Natural killer cell treated with Interleukin-12 subunit alpha and Interleukin-12 subunit beta and Interleukin-15 and Interleukin-18, amount 100 ng/mL, for 72 hours (primary cell): ENCODE measurements at regions not wholly inside any gene's neighbourhood (a gene's known extent, or its start where the extent isn't known, plus 50 kb on each side); places are given as distances from the start of the nearest gene placed in this dataset.
A peak's percentile ranks its signal among the peaks of the same experiment; 100 is the strongest.
"Not testable (repeated sequence)": the region's sequence is repeated elsewhere in the genome, so short reads cannot be mapped to it uniquely, and the experiment has no call there.

ENCODE experiments used
- ATAC-seq, 2 donors: fragments of 150-1000 bp; cut with Tn5 transposase in 1 of 2; sonication (Bioruptor Pico), chemical (Tn5 transposase) in 1 of 2; 2 replicates each; pipeline ENCODE4 v1.10.0; 2021
- DNase-seq: peaks from one replicate; pipeline ENCODE4 v3.0.0; 2022; ENCODE audit warnings: low spot score
- H3K27ac Mint-ChIP-seq, 2 donors: 1 replicate in 1 of 2; 2 replicates in 1 of 2; pipeline ENCODE4 v1.8.0; 2022; ENCODE audit warnings: mixed read lengths in 2 of 2, mild to moderate bottlenecking in 1 of 2, moderate library complexity in 1 of 2
- H3K27me3 Mint-ChIP-seq, 2 donors: 1 replicate in 1 of 2; 2 replicates in 1 of 2; pipeline ENCODE4 v1.8.0; 2022; ENCODE audit warnings: mixed read lengths in 2 of 2
- H3K36me3 Mint-ChIP-seq: one replicate; pipeline ENCODE4 v1.8.0; 2022; ENCODE audit warnings: mixed read lengths
- H3K4me1 Mint-ChIP-seq, 2 donors: 1 replicate in 1 of 2; 2 replicates in 1 of 2; pipeline ENCODE4 v1.8.0; 2022; ENCODE audit warnings: low read depth in 2 of 2, mixed read lengths in 2 of 2, mild to moderate bottlenecking in 1 of 2
- H3K4me3 Mint-ChIP-seq: one replicate; pipeline ENCODE4 v1.8.0; 2022; ENCODE audit warnings: mixed read lengths
- H3K9me3 Mint-ChIP-seq: 2 replicates; pipeline ENCODE4 v1.8.0; 2022; ENCODE audit warnings: mixed read lengths

DNA sequence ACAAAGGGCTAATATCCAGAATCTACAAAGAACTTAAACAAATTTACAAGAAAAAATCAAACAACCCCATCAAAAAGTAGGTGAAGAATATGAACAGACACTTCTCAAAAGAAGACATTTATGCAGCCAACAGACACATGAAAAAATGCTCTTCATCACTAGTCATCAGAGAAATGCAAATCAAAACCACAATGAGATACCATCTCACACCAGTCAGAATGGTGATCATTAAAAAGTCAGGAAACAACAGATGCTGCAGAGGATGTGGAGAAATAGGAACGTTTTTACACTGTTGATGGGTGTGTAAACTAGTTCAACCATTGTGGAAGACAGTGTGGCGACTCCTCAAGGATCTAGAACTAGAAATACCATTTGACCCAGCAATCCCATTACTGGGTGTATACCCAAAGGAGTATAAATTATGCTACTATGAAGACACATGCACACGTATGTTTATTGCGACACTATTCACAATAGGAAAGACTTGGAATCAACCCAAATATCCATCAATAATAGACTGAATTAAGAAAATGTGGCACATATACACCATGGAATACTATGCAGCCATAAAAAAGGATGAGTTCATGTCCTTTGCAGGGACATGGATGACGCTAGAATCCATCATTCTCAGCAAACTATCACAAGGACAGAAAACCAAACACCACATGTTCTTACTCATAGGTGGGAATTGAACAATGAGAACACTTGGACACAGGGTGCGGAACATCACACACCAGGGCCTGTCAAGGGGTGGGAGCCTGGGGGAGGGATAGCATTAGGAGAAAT, 241.5 kb downstream of the KCNRG start:
- Mint-ChIP-seq H3K4me3 (peak overlapping the region; percentile 84), H3K4me1 (peaks cover 70 to 73% of the 10 kb centered on the region in 2 donors), H3K36me3 (peaks cover 19% of the 10 kb centered on the region), H3K27ac (peak overlapping the region; percentile 89 to 95)
- H3K27me3 Mint-ChIP-seq, DNase-seq, ATAC-seq, H3K9me3 Mint-ChIP-seq: not testable (repeated sequence)

DNA sequence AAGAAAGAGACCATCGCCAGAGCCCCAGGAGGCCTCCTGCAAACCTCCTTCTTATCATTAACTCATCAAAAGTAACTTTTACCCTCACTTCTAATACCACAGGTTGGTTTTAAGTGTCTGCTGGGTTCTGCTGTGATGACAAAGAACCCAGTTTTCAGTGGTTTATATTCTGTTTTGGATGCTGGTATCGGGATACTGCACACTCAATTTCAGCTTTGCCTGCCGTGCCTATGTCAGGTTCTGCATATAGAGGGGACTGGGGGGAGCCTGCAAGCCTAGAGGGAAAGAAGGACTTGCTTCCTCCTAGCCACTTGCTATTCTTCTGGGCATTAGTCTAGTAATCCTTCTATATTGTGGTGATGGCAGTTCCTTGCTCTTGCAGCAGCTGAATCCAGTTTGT, 242.4 kb downstream of the KCNRG start:
- Mint-ChIP-seq H3K4me3 (peak overlapping the region; percentile 84), H3K27me3 (no peaks in the 10 kb centered on the region), H3K27ac (peak overlapping the region; percentile 89 to 95), H3K9me3 (peaks cover 2% of the 10 kb centered on the region), H3K36me3 (peaks cover 10% of the 10 kb centered on the region), H3K4me1 (peaks cover 61 to 64% of the 10 kb centered on the region in 2 donors)
- DNase-seq (no peak), ATAC-seq (peak in 1 of 2 donors; percentile 80)

DNA sequence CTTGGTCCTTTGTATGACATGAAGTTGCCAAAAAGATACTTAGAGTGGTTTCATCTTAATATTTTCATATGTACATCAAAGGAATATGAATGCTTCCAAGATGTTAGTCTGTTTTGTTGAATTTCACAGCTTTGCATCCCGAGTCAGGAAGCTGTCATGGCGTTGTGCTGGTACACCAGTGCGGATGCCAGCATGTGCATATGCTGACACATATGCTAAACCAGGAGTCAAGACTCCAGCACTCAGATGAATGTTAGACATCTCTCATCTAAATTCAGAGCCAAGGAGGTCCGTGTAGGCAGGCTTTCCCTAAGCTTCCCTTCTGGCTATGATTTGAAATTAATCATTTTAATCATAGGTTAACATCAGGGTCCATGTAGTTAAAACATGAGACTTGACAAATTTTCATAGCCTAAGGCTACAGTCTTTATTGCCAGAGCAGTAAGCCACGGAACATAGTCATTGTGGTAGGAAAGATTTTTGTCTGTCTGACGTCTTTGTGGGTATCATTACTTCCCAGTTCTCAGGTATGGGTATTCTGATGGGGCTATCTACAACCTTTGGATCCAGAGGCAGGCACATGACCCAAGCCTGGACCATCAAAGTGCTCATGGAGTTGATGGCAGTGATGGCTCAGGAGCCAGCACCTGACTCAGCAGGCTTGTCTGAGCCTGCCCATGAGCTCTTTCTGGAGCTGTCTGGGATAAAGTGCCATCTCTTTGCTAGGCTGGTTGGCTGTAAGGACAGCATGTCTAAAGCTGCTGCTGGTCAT, 246.1 kb downstream of the KCNRG start:
- ATAC-seq (no peak), DNase-seq (no peak)
- no peaks in the 10 kb centered on the region for H3K9me3 Mint-ChIP-seq
- H3K27ac Mint-ChIP-seq, result peak overlapping the region in 1 of 2 donors; percentile 71
- peaks cover 48 to 51% of the 10 kb centered on the region in 2 donors for H3K4me1 Mint-ChIP-seq
- peaks cover 0 to 2% of the 10 kb centered on the region in 2 donors for H3K27me3 Mint-ChIP-seq
- H3K4me3 Mint-ChIP-seq, result no peak overlapping the region
- H3K36me3 Mint-ChIP-seq, result peaks cover 7% of the 10 kb centered on the region

DNA sequence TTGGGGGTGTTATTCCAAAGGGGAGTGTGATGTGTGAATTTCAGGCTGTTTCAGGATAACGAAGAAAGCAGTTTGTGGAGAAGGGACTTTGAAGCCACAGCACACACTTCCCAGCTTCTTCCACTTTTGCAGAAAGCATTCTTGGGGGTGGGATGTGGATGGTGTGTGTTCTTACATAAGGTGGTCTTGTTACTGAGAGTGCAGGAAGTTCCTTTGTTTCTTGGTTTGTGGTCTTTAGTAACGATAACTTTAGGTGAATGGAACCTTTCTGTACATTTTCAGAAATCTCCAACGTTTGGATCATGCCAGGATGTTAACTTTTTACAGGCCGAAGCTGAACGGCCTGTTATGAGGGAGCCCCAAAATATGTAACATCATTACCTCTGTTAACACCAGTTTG, 251.8 kb downstream of the KCNRG start:
- DNase-seq, result no peak
- no peak for ATAC-seq
- H3K27ac Mint-ChIP-seq, result peak overlapping the region in 1 of 2 donors; percentile 78

DNA sequence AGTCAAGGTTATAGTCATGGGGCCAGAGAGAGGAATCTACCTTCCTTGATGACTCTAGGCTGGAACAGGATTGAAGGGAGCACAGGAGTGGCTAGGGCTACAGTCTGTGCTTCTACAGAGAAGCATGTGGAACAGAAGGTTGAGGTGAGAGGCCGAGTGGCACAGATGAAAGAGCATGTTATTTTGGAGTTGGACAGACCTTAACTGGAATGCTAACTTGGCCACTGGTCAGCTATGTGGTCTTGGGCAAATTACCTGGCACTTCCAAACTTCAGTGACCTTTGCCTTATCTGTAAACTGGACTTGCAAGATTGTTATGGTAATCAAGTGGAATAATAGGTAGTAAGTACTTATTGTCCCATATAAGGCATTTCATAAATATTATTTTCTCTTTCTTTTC, 252.7 kb downstream of the KCNRG start:
- peaks cover 5% of the 10 kb centered on the region for H3K9me3 Mint-ChIP-seq
- no peak overlapping the region for H3K27ac Mint-ChIP-seq
- ATAC-seq (no peak), DNase-seq (no peak)
- peaks cover 0 to 7% of the 10 kb centered on the region in 2 donors for H3K27me3 Mint-ChIP-seq
- no peak overlapping the region for H3K4me3 Mint-ChIP-seq
- peaks cover 11% of the 10 kb centered on the region for H3K36me3 Mint-ChIP-seq
- H3K4me1 Mint-ChIP-seq, result peaks cover 12 to 27% of the 10 kb centered on the region in 2 donors

More for the DNA sequence above, 251.8 kb downstream of the KCNRG start:
- H3K9me3 Mint-ChIP-seq, result peaks cover 3% of the 10 kb centered on the region
- H3K4me1 Mint-ChIP-seq, result peaks cover 8 to 22% of the 10 kb centered on the region in 2 donors
- no peak overlapping the region for H3K4me3 Mint-ChIP-seq
- H3K36me3 Mint-ChIP-seq, result peaks cover 6% of the 10 kb centered on the region
- peaks cover 0 to 7% of the 10 kb centered on the region in 2 donors for H3K27me3 Mint-ChIP-seq

DNA sequence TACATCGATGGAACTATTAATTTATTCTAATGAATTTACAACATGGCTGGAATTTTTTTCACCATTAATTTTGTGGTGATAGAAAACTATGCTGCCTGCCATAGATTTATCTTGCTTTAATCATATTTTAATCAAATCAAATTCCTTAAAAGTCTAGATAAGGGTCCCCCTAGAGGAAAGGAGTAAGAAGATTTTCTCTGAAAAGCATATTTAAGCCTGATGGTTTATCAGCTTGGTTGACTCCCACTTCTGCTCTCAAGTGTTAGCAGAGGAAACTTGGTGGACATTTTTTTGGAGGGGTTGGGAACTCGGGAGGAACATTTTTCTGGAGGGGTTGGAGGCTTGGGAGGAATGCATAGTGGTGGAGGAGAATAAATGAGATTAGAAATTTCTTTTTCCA, 253.3 kb downstream of the KCNRG start:
- H3K9me3 Mint-ChIP-seq, result peaks cover 5% of the 10 kb centered on the region
- ATAC-seq, result no peak
- no peak for DNase-seq
- no peak overlapping the region for H3K4me3 Mint-ChIP-seq
- H3K4me1 Mint-ChIP-seq, result peaks cover 7 to 23% of the 10 kb centered on the region in 2 donors
- H3K36me3 Mint-ChIP-seq, result peaks cover 11% of the 10 kb centered on the region
- H3K27ac Mint-ChIP-seq, result no peak overlapping the region
- peaks cover 0 to 4% of the 10 kb centered on the region in 2 donors for H3K27me3 Mint-ChIP-seq

DNA sequence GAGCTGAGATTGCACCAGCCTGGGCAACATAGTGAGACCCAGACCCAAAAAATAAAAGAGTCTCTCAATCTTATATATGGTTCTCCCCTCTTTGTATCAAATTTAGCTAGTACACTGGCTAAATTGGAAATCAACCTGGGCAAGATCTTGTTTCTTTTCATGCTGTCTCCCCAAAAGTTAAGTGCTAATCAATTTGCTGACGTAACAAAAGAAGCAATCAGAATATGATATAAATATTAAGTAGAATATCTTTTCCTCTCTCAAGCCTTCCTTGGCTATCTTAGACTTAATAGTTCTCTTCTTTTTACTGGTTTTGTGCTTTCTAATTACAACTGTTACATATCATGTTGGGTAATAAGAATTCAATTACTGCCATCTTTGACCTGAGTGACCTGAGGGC, 258.9 kb downstream of the KCNRG start:
- Mint-ChIP-seq H3K4me3 (no peak overlapping the region), H3K9me3 (peaks cover 11% of the 10 kb centered on the region), H3K27ac (no peak overlapping the region), H3K36me3 (peaks cover 17% of the 10 kb centered on the region), H3K4me1 (peaks cover 11 to 29% of the 10 kb centered on the region in 2 donors), H3K27me3 (peaks cover 0 to 6% of the 10 kb centered on the region in 2 donors)
- no peak for DNase-seq
- no peak for ATAC-seq

DNA sequence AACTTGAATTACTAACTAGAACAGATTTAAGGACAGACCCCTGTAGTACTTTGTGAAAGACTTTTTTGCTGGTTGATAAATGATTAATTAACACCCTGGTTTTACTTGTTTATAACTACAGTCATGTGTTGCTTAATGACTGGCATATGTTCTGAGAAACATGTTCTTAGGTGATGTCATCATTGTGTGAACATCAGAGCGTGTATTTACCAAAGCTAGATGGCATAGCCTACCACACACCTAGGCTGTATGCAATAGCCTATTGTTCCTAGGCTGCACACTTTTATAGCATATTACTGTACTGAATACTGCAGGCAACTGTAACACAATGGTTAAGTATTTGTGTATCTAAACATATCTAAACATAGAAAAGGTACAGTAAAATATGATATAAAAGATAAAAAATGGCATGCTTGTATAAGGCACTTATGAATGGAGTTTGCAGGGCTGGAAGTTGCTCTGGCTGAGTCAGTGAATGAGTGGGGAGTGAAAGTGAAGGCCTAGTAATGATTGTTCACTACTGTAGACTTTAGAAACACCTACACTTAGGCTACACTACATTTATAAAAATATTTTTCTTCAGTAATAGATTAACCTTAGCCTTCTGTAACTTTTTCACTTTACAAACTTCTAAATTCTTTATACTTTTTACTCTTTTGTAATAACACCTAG, 260.3 kb downstream of the KCNRG start:
- Mint-ChIP-seq H3K4me3 (no peak overlapping the region), H3K4me1 (peaks cover 17 to 28% of the 10 kb centered on the region in 2 donors), H3K27me3 (peaks cover 0 to 10% of the 10 kb centered on the region in 2 donors), H3K36me3 (peaks cover 17% of the 10 kb centered on the region), H3K27ac (peak overlapping the region; percentile 32 to 34), H3K9me3 (peaks cover 11% of the 10 kb centered on the region)
- DNase-seq (no peak), ATAC-seq (peak; percentile 89 to 90)

DNA sequence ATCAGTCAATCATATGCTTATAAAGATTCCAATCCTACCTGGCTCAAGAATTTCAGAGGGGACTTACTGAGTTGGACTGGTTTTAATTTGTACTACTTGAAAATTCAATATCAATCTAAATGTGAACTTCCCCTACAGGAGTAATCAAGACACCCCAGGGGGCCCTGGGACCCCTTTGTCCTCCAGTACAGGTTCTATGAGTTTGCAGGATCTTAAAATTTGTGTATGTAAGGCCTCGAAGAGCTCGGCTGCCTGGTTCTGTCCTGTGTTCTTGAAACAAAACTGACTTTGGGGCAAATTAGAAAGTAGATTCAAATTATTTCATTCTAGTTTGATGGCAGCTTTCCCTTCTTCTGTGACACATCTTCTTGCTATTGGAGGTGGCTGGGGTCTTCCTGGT, 261.3 kb downstream of the KCNRG start:
- Mint-ChIP-seq H3K27me3 (peaks cover 0 to 6% of the 10 kb centered on the region in 2 donors), H3K9me3 (peaks cover 8% of the 10 kb centered on the region), H3K4me3 (no peak overlapping the region)

DNA sequence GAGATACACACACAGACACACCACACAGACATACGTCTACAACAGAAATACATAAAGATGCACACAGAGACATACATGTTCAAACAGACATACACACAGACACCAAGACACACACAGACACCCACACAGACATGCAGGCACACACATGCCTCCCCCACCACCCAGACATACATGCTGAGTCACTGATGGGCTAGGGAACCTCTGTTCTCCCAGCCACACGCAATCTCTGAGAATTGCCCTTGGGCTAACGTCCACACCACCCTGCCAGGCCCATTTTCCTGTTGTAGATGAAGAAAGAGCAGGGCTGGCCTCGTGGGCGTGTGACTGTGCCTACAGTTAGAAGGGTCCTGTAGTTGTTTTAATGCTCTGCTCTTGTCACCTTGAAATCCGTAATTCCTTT, 261.9 kb downstream of the KCNRG start:
- H3K4me1 Mint-ChIP-seq, result peaks cover 17 to 22% of the 10 kb centered on the region in 2 donors
- peaks cover 7% of the 10 kb centered on the region for H3K9me3 Mint-ChIP-seq
- peak overlapping the region in 1 of 2 donors; percentile 23 for H3K27ac Mint-ChIP-seq
- DNase-seq (no peak), ATAC-seq (no peak)
- no peak overlapping the region for H3K4me3 Mint-ChIP-seq
- peaks cover 14% of the 10 kb centered on the region for H3K36me3 Mint-ChIP-seq
- H3K27me3 Mint-ChIP-seq, result peaks cover 0 to 6% of the 10 kb centered on the region in 2 donors

More for the DNA sequence above, 261.3 kb downstream of the KCNRG start:
- H3K4me1 Mint-ChIP-seq, result peaks cover 17 to 23% of the 10 kb centered on the region in 2 donors
- H3K36me3 Mint-ChIP-seq, result peaks cover 12% of the 10 kb centered on the region
- ATAC-seq, result no peak
- no peak for DNase-seq
- peak overlapping the region in 1 of 2 donors; percentile 23 for H3K27ac Mint-ChIP-seq

DNA sequence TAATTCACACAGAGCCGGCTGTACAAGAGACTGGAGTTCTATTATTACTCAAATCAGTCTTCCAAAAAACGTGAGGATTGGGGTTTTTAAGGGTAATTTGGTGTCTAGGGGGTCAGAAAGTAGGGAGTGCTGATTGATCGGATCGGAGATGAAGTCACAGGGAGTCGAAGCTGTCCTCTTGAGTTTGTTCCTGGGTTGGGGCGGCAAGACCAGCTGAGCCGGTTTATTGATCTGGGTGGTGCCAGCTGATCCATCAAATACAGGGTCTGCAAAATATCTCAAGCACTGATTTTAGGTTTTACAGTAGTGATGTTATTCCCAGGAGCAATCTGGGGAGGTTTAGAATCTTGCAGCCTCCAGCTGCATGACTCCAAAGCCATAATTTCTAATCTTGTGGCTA, 262.7 kb downstream of the KCNRG start:
- no peak for DNase-seq

DNA sequence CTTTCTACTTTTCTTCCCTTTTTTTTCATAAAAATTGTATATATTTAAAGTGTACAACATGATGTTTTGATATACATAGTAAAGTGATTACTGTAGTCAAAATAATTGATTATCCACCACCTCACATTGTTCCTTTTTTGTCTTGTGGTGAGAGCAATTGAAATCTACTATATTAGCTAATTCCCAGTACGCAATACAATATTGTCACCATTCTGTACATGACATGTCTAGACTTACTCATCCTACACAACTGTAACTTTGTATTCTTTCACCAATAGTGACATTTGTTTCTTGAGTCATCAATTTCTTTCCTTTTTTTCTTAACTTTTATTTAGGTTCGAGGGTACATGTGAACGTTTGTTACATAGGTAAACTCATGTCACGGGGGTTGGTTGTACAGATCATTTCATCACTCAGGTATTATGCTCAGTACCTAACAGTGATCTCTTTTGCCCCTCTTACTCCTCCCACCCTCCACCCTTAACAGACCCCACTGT, 265.2 kb downstream of the KCNRG start:
- peaks cover 0 to 6% of the 10 kb centered on the region in 2 donors for H3K27me3 Mint-ChIP-seq
- no peak for ATAC-seq
- H3K4me3 Mint-ChIP-seq, result no peak overlapping the region
- no peak for DNase-seq
- peaks cover 22% of the 10 kb centered on the region for H3K36me3 Mint-ChIP-seq
- peak overlapping the region in 1 of 2 donors; percentile 65 for H3K27ac Mint-ChIP-seq
- H3K9me3 Mint-ChIP-seq, result peaks cover 11% of the 10 kb centered on the region
- H3K4me1 Mint-ChIP-seq, result peaks cover 39 to 42% of the 10 kb centered on the region in 2 donors

More for the DNA sequence above, 262.7 kb downstream of the KCNRG start:
- Mint-ChIP-seq H3K27me3 (peaks cover 0 to 6% of the 10 kb centered on the region in 2 donors), H3K4me3 (no peak overlapping the region), H3K27ac (peak overlapping the region in 1 of 2 donors; percentile 66), H3K36me3 (peaks cover 16% of the 10 kb centered on the region), H3K4me1 (peaks cover 20 to 23% of the 10 kb centered on the region in 2 donors), H3K9me3 (peaks cover 9% of the 10 kb centered on the region)
- no peak for ATAC-seq

DNA sequence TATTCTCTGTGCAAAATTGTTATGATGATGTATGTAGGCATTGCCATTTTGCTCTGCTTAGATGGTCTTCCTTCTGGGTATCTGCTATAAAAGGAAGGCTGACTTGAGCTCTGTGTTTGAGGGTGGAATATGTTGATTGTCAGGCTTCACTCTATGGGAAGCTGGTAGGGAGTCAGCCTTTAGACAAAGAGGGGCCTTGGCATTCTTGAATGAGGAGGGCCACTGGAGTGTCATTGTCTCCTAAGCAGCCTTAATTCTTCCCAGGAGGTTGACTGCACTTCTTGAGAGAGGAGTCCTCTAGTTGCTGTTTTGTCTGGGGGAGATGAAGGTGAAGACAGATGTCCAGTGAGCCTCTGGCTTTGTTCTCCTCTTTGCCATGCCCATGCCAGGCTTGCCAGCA, 266.8 kb downstream of the KCNRG start:
- H3K27me3 Mint-ChIP-seq, result peaks cover 0 to 6% of the 10 kb centered on the region in 2 donors
- H3K4me1 Mint-ChIP-seq, result peaks cover 40 to 50% of the 10 kb centered on the region in 2 donors
- no peak overlapping the region for H3K27ac Mint-ChIP-seq
- no peak overlapping the region for H3K4me3 Mint-ChIP-seq
- ATAC-seq (no peak), DNase-seq (no peak)
- H3K9me3 Mint-ChIP-seq, result peaks cover 9% of the 10 kb centered on the region
- peaks cover 18% of the 10 kb centered on the region for H3K36me3 Mint-ChIP-seq
